NT2/D1 (cell line): ENCODE measurements at regions not wholly inside any gene's neighbourhood (a gene's known extent, or its start where the extent isn't known, plus 50 kb on each side); places are given as distances from the start of the nearest gene placed in this dataset.

ENCODE experiments used
- DNase-seq: peaks from one replicate; pipeline ENCODE4 v3.0.0-alpha.2; 2011; ENCODE audit warnings: low read depth, low spot score
- H3K27me3 ChIP-seq: 2 replicates; pipeline ENCODE4 v1.6.0; 2011; ENCODE audit warnings: mild to moderate bottlenecking; ENCODE audit not compliant: insufficient read length, insufficient read depth
- H3K36me3 ChIP-seq: 2 replicates; pipeline ENCODE4 v1.6.1; 2011; ENCODE audit warnings: mild to moderate bottlenecking, low read length, mixed read lengths; ENCODE audit not compliant: insufficient read depth, insufficient read length
- H3K4me1 ChIP-seq: 2 replicates; pipeline ENCODE4 v1.5.1; 2011; ENCODE audit not compliant: insufficient read depth, insufficient read length
- H3K4me3 ChIP-seq: 2 replicates; pipeline ENCODE4 v1.5.1; 2011; ENCODE audit warnings: low read depth; ENCODE audit not compliant: insufficient read length
- H3K9ac ChIP-seq: 2 replicates; pipeline ENCODE4 v1.6.0; 2011; ENCODE audit warnings: low read depth; ENCODE audit not compliant: insufficient read length
- H3K9me3 ChIP-seq: 2 replicates; pipeline ENCODE4 v1.5.1; 2011; ENCODE audit warnings: mild to moderate bottlenecking, low read length; ENCODE audit not compliant: insufficient read depth
- SUZ12 ChIP-seq: IDR thresholded peaks from 2 replicates; pipeline ENCODE4 v1.6.1; 2011; ENCODE audit not compliant: insufficient read length, insufficient read depth; ENCODE audit errors: extremely low read depth
- YY1 ChIP-seq: IDR thresholded peaks from 2 replicates; pipeline ENCODE4 v1.6.1; 2011; ENCODE audit not compliant: insufficient read length, insufficient read depth
- ZNF274 ChIP-seq: IDR thresholded peaks from 2 replicates; pipeline ENCODE4 v1.6.1; 2011; ENCODE audit warnings: mild to moderate bottlenecking, low read depth, low read length

- Histone ChIP-seq H3K9ac (no peak overlapping the region), H3K4me1 (peaks cover 2% of the 10 kb centered on the region), H3K9me3 (no peaks in the 10 kb centered on the region), H3K27me3 (no peaks in the 10 kb centered on the region), H3K36me3 (no peaks in the 10 kb centered on the region), H3K4me3 (no peak overlapping the region)
- TF ChIP-seq SUZ12 (no peak), YY1 (no peak), ZNF274 (no peak)
- no peak for DNase-seq
Observed at GRCh38 chr3:64995857-64996551, 308.2 kb upstream of the ADAMTS9 start.

DNA sequence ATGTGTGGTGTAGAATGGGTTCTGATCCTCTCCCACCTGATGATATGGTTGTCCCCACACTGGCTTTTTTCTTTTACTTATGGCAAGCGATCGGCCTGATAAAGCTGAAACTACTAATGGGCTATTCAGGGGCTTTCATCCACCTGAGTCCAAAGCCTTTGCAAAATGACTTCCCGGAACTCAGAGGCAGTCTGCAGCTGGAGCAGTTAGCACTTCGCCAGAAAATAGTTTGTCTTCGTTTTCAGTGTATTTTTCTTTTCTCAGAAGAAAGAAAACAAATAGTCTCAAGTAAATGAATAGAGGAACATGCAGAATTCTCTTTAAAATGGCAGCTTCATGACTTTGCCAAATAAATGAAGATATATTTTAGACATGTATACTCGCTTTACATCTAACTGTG, 306.0 kb upstream of the ADAMTS9 start:
- H3K9ac ChIP-seq = no peak overlapping the region
- H3K4me3 ChIP-seq = no peak overlapping the region
- H3K27me3 ChIP-seq = no peaks in the 10 kb centered on the region
- no peaks in the 10 kb centered on the region for H3K4me1 ChIP-seq
- DNase-seq = no peak
- TF ChIP-seq SUZ12 = no peak
- TF ChIP-seq ZNF274 = no peak
- no peak for TF ChIP-seq YY1
- no peaks in the 10 kb centered on the region for H3K9me3 ChIP-seq
- no peaks in the 10 kb centered on the region for H3K36me3 ChIP-seq

DNA sequence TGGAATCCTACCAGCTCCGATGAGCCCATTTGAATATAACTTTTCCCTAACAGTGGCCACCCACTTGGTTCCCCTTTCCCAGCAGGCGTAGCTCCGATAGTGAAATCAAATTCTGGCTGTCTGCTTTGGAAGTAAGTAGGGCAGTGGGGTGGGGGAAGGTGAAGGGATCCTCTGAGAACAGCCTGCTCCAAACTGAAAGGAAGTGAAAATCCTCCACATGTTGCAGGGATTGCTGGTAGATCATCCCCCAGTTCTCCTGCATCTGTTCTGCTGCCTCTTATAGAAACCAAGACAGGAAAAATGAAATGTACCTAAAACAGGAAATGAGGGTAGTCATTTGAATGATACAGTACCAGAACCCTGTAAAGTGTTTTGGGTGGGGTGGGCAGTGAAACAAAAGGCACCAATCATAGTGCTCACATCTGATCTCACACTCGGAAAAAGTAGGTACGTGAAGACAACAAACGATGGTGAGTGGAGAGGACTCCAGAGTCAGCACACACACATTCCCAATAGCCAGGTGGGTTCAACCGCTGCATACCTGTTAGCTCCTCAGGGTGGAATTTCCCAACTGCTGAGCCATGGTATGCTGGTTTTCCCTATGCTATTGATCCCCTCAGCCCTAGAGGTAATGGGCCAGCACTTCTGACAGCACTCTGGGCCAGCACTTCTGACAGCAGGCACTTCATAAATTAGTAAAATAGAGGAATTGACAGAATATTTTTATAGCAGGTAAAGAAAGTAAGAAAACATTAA, 304.9 kb upstream of the ADAMTS9 start:
- Histone ChIP-seq H3K4me3 (no peak overlapping the region), H3K4me1 (no peaks in the 10 kb centered on the region), H3K36me3 (no peaks in the 10 kb centered on the region), H3K9ac (no peak overlapping the region), H3K27me3 (no peaks in the 10 kb centered on the region), H3K9me3 (no peaks in the 10 kb centered on the region)
- TF ChIP-seq SUZ12 (no peak), ZNF274 (no peak)
- DNase-seq = no peak

GRCh38 chr3:64988188-64988587, 300.4 kb upstream of the ADAMTS9 start:
- no peaks in the 10 kb centered on the region for H3K4me1 ChIP-seq
- no peaks in the 10 kb centered on the region for H3K27me3 ChIP-seq
- DNase-seq = no peak
- no peaks in the 10 kb centered on the region for H3K36me3 ChIP-seq
- no peak overlapping the region for H3K9ac ChIP-seq
- no peak overlapping the region for H3K4me3 ChIP-seq
- TF ChIP-seq ZNF274 (no peak), YY1 (no peak), SUZ12 (no peak)
- H3K9me3 ChIP-seq = no peaks in the 10 kb centered on the region

DNA sequence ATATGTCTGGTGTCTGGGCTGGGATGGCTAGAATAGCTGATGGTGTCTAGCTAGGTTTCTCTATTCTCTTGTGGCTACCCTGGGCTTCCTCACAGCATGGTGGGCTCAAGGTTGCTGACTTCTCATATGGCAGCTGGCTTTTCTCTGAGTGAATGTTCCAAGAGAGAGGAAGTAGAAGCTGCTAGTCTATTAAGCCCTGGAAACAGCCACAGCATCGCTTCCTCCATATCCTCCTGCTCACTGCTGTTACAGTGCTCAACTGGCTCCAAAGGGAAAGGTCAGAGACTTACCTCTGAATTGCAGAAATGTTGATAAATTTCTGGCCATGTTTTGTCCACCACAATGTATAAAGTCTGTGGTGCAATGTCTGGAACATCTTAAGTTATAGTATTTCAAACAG, 299.9 kb upstream of the ADAMTS9 start:
- no peaks in the 10 kb centered on the region for H3K4me1 ChIP-seq
- no peaks in the 10 kb centered on the region for H3K27me3 ChIP-seq
- TF ChIP-seq YY1 (no peak), SUZ12 (no peak), ZNF274 (no peak)
- no peaks in the 10 kb centered on the region for H3K36me3 ChIP-seq
- H3K9ac ChIP-seq = no peak overlapping the region
- no peaks in the 10 kb centered on the region for H3K9me3 ChIP-seq
- DNase-seq = no peak
- H3K4me3 ChIP-seq = no peak overlapping the region

- Histone ChIP-seq H3K9me3 (no peaks in the 10 kb centered on the region), H3K36me3 (no peaks in the 10 kb centered on the region), H3K27me3 (no peaks in the 10 kb centered on the region), H3K9ac (no peak overlapping the region), H3K4me1 (no peaks in the 10 kb centered on the region), H3K4me3 (no peak overlapping the region)
- DNase-seq = no peak
- TF ChIP-seq ZNF274 = no peak
- TF ChIP-seq SUZ12 = no peak
- no peak for TF ChIP-seq YY1
Observed at GRCh38 chr3:64985072-64985471, 297.3 kb upstream of the ADAMTS9 start.

DNA sequence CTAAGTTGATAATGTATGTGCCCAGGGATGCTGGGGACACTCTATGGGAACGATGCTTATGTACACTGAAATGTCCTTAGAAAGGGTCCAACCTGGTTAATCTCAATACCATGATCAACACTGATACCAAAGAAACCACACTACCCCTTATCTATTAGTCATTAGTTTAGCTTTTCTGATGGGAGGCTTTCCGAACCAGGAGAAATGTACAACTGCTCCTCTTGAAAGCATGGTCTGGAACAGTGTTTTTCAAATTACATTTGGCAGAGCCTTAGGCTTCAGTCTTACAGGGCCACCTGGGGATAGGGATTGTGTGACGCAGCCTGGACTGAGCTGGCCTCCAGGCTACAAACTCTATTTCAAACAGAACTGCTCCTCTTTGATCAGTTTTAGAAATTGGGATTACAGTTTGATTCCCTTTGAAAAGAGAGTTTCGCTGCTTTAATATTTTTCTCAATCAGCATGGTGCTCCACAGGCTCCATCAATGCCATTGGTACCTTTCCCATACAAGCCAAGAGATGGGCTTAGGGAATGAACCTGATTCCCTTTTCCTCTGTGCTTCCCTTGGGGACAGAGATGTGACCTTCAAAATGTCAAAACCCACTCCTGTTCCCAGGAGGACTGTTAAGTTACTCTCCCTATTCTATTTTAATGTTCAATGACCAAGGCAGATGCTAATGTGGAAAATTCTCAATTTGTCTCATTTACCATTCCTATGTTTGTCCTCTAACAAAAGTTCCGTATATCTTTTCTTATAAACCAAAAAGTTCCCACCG, 296.0 kb upstream of the ADAMTS9 start:
- no peak overlapping the region for H3K9ac ChIP-seq
- no peak for DNase-seq
- TF ChIP-seq ZNF274 = no peak
- TF ChIP-seq SUZ12 = no peak
- no peak for TF ChIP-seq YY1
- no peaks in the 10 kb centered on the region for H3K4me1 ChIP-seq
- H3K9me3 ChIP-seq = no peaks in the 10 kb centered on the region
- no peak overlapping the region for H3K4me3 ChIP-seq
- no peaks in the 10 kb centered on the region for H3K36me3 ChIP-seq
- no peaks in the 10 kb centered on the region for H3K27me3 ChIP-seq
